ENCODE measurements at regions not wholly inside any gene's neighbourhood (a gene's known extent, or its start where the extent isn't known, plus 50 kb on each side); places are given as distances from the start of the nearest gene placed in this dataset.

GRCh38 chr12:53845932-53846331, 92.7 kb upstream of the HOXC13 start:
- CTCF ChIA-PET (ENCODE audit: partially characterized antibody) = interaction anchor here (3.5 kb wide), 1 partner anchor 13 kb away, joined by 19 read pairs; no protein-coding TSS in a partner anchor
- Histone ChIP-seq H3K4ac (replicated peaks; ENCODE audit: insufficient read length, low read depth, low read length) (no peak overlapping the region), H2BK20ac (ENCODE audit: low read length) (no peak overlapping the region), H3K4me2 (ENCODE audit: insufficient read depth in 1 of 2, low read depth in 2 of 2, low read length in 2 of 2) (no peak overlapping the region), H2BK5ac (ENCODE audit: low read depth, low read length) (no peak overlapping the region), H4K8ac (ENCODE audit: extremely low read depth, insufficient read depth, low read length) (no peak overlapping the region), H4K20me1 (replicated peaks in 1 of 2; ENCODE audit: control insufficient read depth in 1 of 2, insufficient read depth in 2 of 2, low read length in 2 of 2) (no peaks in the 10 kb centered on the region), H2BK12ac (ENCODE audit: low read depth, low read length) (no peak overlapping the region; the same call in 1 of the 2 replicates), H2BK15ac (ENCODE audit: low read length) (no peak overlapping the region), H2AK5ac (ENCODE audit: low read depth, low read length) (no peak overlapping the region), H2AFZ (ENCODE audit: low read length) (no peak overlapping the region), H3K14ac (ENCODE audit: insufficient read length) (no peak overlapping the region), H3K79me1 (ENCODE audit: low read depth, low read length) (no peaks in the 10 kb centered on the region; the same call in 1 of the 2 replicates), H3K27me3 (replicated peaks in 1 of 4; ENCODE audit: control insufficient read depth in 3 of 4, extremely low read depth in 1 of 4, insufficient read depth in 3 of 4, low read length in 3 of 4) (peaks cover 0 to 3% (median 0%) of the 10 kb centered on the region in 4 experiments; a peak in 1 of 7 replicates), H3K36me3 (ENCODE audit: control insufficient read depth in 2 of 4, insufficient read depth in 4 of 4, low read length in 3 of 4) (no peaks in the 10 kb centered on the region), H3K56ac (replicated peaks; ENCODE audit: insufficient read length, low read depth, low read length) (no peak overlapping the region), H4K5ac (ENCODE audit: insufficient read length, low read depth, low read length) (no peak overlapping the region), H2BK120ac (replicated peaks; ENCODE audit: low read depth, low read length) (no peak overlapping the region), H3K4me1 (replicated peaks in 1 of 4; ENCODE audit: control insufficient read depth in 3 of 4, insufficient read depth in 4 of 4, low read length in 3 of 4) (peaks cover 0 to 3% (median 0%) of the 10 kb centered on the region in 4 experiments; a peak in 1 of 7 replicates), H3K4me3 (ENCODE audit: extremely low read depth in 1 of 4, insufficient read depth in 2 of 4, low read depth in 3 of 4, low read length in 4 of 4) (no peak overlapping the region), H3K9ac (replicated peaks in 1 of 4; ENCODE audit: extremely low read depth in 1 of 4, low read depth in 3 of 4, low read length in 3 of 4) (no peak overlapping the region), H4K91ac (replicated peaks; ENCODE audit: insufficient read length, low read length) (no peak overlapping the region), H3K23me2 (ENCODE audit: low read depth, low read length) (no peaks in the 10 kb centered on the region), H3K23ac (ENCODE audit: insufficient read length) (no peak overlapping the region), H3K79me2 (ENCODE audit: control insufficient read depth in 1 of 2, insufficient read depth in 2 of 2, low read length in 2 of 2) (no peaks in the 10 kb centered on the region), H3K9me3 (ENCODE audit: insufficient read depth in 2 of 2, low read depth in 1 of 2, low read length in 1 of 2) (no peaks in the 10 kb centered on the region), H3K27ac (ENCODE audit: low read depth, low read length) (no peak overlapping the region), H3K18ac (ENCODE audit: extremely low read depth, low read length) (no peak overlapping the region)
- DNase-seq (ENCODE audit: low read depth in 1 of 2, low spot score in 2 of 2) (no peak), FAIRE-seq (no peak)
- 90% methylated on average over 5 of the region's 5 CpGs; no CpG with 5 or more reads in 1 of the 2 experiments for WGBS, 2 experiments (ENCODE audit: extremely low coverage in 1 of 2, insufficient coverage in 1 of 2, insufficient read length in 1 of 2, insufficient replicate concordance in 2 of 2, low coverage in 1 of 2, low lambda C conversion rate in 2 of 2, missing lambda C conversion rate in 1 of 2)
- POLR2A ChIA-PET (ENCODE audit: partially characterized antibody) = no interaction called here
- TF ChIP-seq RAD21 (IDR thresholded peaks at IDR 0.05 in 1 of 2, conservative IDR thresholded peaks at IDR 0.05 in 1 of 2; ENCODE audit: low read depth in 2 of 2, low read length in 2 of 2) = no peak
- TF ChIP-seq JUN (IDR thresholded peaks at IDR 0.05; ENCODE audit: low read depth, low read length) = no peak

All from H1 (cell line).